ENCODE measurements at regions not wholly inside any gene's neighbourhood (a gene's known extent, or its start where the extent isn't known, plus 50 kb on each side); places are given as distances from the start of the nearest gene placed in this dataset.

DNA sequence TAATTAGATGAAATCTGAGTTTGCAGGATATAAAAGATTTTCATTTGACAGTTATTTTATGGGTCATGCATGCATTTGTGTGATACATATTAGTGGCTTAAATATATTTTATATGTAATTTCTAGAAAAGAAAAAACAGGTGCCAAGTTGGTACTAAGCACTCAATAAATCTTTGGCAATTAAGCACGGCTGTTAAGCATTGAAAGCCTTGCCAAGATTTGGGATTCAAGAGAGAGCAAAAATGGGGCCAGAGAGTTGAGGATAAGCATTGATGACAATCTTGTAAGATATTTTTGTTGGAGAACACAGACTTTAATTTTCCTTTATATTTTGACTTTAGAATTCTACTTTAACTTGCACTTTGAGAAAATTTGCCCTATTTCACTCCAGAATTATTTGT lies 249.8 kb upstream of the MAD2L1 start:
- Histone ChIP-seq H3K27ac (ENCODE audit: low read depth in 1 of 2, low read length in 1 of 2) (no peak overlapping the region), H3K36me3 (ENCODE audit: control insufficient read depth in 2 of 2, insufficient read depth in 2 of 2, low read length in 1 of 2) (no peaks in the 10 kb centered on the region), H3K9me3 (ENCODE audit: control insufficient read depth in 2 of 2, insufficient read depth in 1 of 2, low read length in 1 of 2) (no peaks in the 10 kb centered on the region), H3K27me3 (ENCODE audit: control insufficient read depth in 2 of 2, insufficient read depth in 1 of 2, low read length in 1 of 2) (no peaks in the 10 kb centered on the region), H3K4me3 (ENCODE audit: low read length in 2 of 2) (no peak overlapping the region), H3K4me1 (ENCODE audit: control insufficient read depth in 2 of 2, insufficient read depth in 2 of 2, low read length in 2 of 2) (no peaks in the 10 kb centered on the region)
- no peak for DNase-seq (ENCODE audit: low read depth in 6 of 9, low spot score in 9 of 9)
- 94% methylated on average over 1 of the region's 1 CpG for WGBS

DNA sequence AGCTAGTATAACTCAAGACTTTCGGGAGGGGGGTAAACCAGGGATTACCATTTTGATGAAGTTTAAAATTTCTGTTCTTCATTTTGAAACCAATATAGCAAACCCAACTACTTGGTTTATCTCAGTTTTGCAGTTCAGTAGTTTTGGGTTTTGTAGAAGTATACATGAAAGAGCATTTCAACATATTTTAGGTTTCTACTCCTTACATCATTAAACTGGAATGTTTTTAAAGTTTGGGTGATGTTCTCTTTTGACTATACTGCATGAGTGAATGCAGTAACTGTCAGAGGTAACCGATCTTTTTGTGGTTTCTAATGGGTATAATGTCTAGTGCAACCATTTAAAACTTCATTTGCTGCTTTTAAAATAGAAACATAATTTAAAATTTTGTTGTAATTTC lies 248.3 kb upstream of the MAD2L1 start:
- WGBS = 96% methylated on average over 2 of the region's 2 CpGs
- DNase-seq (ENCODE audit: low read depth in 6 of 9, low spot score in 9 of 9) = no peak
- H3K27ac ChIP-seq (ENCODE audit: low read depth in 1 of 2, low read length in 1 of 2) = no peak overlapping the region
- no peak overlapping the region for H3K4me3 ChIP-seq (ENCODE audit: low read length in 2 of 2)
- H3K36me3 ChIP-seq (ENCODE audit: control insufficient read depth in 2 of 2, insufficient read depth in 2 of 2, low read length in 1 of 2) = no peaks in the 10 kb centered on the region
- peaks cover 0 to 6% of the 10 kb centered on the region in 2 donors for H3K9me3 ChIP-seq (ENCODE audit: control insufficient read depth in 2 of 2, insufficient read depth in 1 of 2, low read length in 1 of 2)
- H3K4me1 ChIP-seq (ENCODE audit: control insufficient read depth in 2 of 2, insufficient read depth in 2 of 2, low read length in 2 of 2) = no peaks in the 10 kb centered on the region
- H3K27me3 ChIP-seq (ENCODE audit: control insufficient read depth in 2 of 2, insufficient read depth in 1 of 2, low read length in 1 of 2) = no peaks in the 10 kb centered on the region

DNA sequence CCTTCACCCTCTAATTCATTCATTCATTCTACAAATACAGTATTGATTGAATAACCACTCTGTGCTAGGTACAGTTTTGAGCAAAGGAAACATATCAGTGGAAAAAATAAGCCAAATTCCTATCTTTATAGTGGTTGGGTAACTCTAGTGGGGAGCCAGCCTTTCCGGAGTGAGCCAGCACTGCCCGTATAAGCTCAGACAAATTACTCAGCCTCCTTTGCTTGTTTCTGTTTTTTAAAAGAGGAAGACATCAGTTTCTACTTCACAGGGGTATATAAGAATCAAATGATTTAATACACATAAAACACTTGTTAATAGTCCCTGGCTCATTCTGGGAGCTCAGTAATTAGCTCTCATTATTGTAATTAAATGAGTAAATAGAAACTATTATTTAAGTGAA lies 238.2 kb upstream of the MAD2L1 start:
- H3K36me3 ChIP-seq (ENCODE audit: control insufficient read depth in 2 of 2, insufficient read depth in 2 of 2, low read length in 1 of 2) = no peaks in the 10 kb centered on the region
- H3K9me3 ChIP-seq (ENCODE audit: control insufficient read depth in 2 of 2, insufficient read depth in 1 of 2, low read length in 1 of 2) = no peaks in the 10 kb centered on the region
- H3K27me3 ChIP-seq (ENCODE audit: control insufficient read depth in 2 of 2, insufficient read depth in 1 of 2, low read length in 1 of 2) = no peaks in the 10 kb centered on the region
- no peaks in the 10 kb centered on the region for H3K4me1 ChIP-seq (ENCODE audit: control insufficient read depth in 2 of 2, insufficient read depth in 2 of 2, low read length in 2 of 2)
- WGBS = 66% methylated on average over 2 of the region's 2 CpGs
- no peak overlapping the region for H3K4me3 ChIP-seq (ENCODE audit: low read length in 2 of 2)
- H3K27ac ChIP-seq (ENCODE audit: low read depth in 1 of 2, low read length in 1 of 2) = no peak overlapping the region
- DNase-seq (ENCODE audit: low read depth in 6 of 9, low spot score in 9 of 9) = no peak

DNA sequence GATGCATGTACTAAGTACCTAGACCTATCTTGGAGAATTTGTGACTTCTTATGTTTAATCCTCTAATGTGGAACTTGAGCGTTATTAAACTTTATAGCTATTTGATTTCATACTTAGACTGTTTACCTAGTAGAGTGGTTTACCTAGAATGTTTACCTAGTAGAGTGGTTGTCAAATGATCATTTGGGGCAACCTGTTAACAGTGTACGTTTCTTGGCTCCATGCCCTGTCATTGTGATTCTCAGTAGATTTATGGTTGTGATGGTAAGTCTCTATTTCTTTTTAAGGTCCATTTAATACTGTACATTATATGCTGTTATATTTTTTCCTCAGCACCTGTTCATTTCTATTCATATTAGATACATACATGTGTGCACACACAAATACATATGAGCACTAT lies 233.0 kb upstream of the MAD2L1 start:
- no peaks in the 10 kb centered on the region for H3K36me3 ChIP-seq (ENCODE audit: control insufficient read depth in 2 of 2, insufficient read depth in 2 of 2, low read length in 1 of 2)
- WGBS = 91% methylated on average over 2 of the region's 2 CpGs
- no peak overlapping the region for H3K27ac ChIP-seq (ENCODE audit: low read depth in 1 of 2, low read length in 1 of 2)
- no peaks in the 10 kb centered on the region for H3K27me3 ChIP-seq (ENCODE audit: control insufficient read depth in 2 of 2, insufficient read depth in 1 of 2, low read length in 1 of 2)
- no peak overlapping the region for H3K4me3 ChIP-seq (ENCODE audit: low read length in 2 of 2)
- DNase-seq (ENCODE audit: low read depth in 6 of 9, low spot score in 9 of 9) = no peak
- H3K9me3 ChIP-seq (ENCODE audit: control insufficient read depth in 2 of 2, insufficient read depth in 1 of 2, low read length in 1 of 2) = no peaks in the 10 kb centered on the region
- H3K4me1 ChIP-seq (ENCODE audit: control insufficient read depth in 2 of 2, insufficient read depth in 2 of 2, low read length in 2 of 2) = no peaks in the 10 kb centered on the region

DNA sequence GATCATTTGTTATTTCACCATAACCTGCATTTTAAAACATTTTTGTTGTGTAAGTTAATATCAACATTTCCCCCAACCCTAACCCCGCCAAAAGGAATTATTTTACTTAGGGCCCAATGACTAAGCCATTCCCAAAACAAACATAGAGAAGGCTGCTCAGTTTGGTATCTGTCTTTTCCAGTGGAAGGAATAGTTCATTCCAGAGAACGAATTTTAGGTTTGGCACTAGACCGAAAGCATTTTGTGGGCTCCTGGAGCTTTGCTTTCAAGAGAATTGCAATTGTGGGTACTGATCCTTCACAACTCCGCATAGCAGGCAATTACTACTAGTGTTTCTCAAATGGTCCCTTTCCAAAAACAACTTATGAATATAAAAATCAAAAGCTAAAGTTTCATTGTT lies 226.7 kb upstream of the MAD2L1 start:
- no peak for DNase-seq (ENCODE audit: low read depth in 6 of 9, low spot score in 9 of 9)
- WGBS = 88% methylated on average over 4 of the region's 4 CpGs
- no peaks in the 10 kb centered on the region for H3K27me3 ChIP-seq (ENCODE audit: control insufficient read depth in 2 of 2, insufficient read depth in 1 of 2, low read length in 1 of 2)
- no peaks in the 10 kb centered on the region for H3K4me1 ChIP-seq (ENCODE audit: control insufficient read depth in 2 of 2, insufficient read depth in 2 of 2, low read length in 2 of 2)
- no peaks in the 10 kb centered on the region for H3K36me3 ChIP-seq (ENCODE audit: control insufficient read depth in 2 of 2, insufficient read depth in 2 of 2, low read length in 1 of 2)
- H3K4me3 ChIP-seq (ENCODE audit: low read length in 2 of 2) = no peak overlapping the region
- H3K9me3 ChIP-seq (ENCODE audit: control insufficient read depth in 2 of 2, insufficient read depth in 1 of 2, low read length in 1 of 2) = no peaks in the 10 kb centered on the region
- H3K27ac ChIP-seq (ENCODE audit: low read depth in 1 of 2, low read length in 1 of 2) = no peak overlapping the region

DNA sequence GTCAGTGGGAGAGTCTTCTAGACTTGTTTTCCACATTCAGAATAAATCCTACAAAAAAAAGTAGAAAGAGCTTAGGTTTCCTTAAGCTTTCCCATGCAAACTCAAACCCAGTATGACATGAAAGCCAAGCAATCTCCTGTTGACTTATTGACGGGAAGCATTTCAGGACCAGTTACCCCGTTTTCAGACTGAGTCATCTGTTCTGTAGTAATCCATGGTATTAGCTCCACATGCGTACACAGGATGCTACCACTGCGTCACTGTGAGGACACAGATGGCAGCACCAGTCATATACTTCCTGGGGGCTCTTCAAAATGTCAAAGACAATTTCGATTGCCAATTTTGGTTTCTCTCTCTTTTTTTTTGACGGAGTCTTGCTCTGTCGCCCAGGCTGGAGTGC lies 224.9 kb upstream of the MAD2L1 start:
- DNase-seq (ENCODE audit: low read depth in 6 of 9, low spot score in 9 of 9) = no peak
- no peaks in the 10 kb centered on the region for H3K9me3 ChIP-seq (ENCODE audit: control insufficient read depth in 2 of 2, insufficient read depth in 1 of 2, low read length in 1 of 2)
- no peaks in the 10 kb centered on the region for H3K4me1 ChIP-seq (ENCODE audit: control insufficient read depth in 2 of 2, insufficient read depth in 2 of 2, low read length in 2 of 2)
- no peaks in the 10 kb centered on the region for H3K36me3 ChIP-seq (ENCODE audit: control insufficient read depth in 2 of 2, insufficient read depth in 2 of 2, low read length in 1 of 2)
- no peaks in the 10 kb centered on the region for H3K27me3 ChIP-seq (ENCODE audit: control insufficient read depth in 2 of 2, insufficient read depth in 1 of 2, low read length in 1 of 2)
- H3K27ac ChIP-seq (ENCODE audit: low read depth in 1 of 2, low read length in 1 of 2) = no peak overlapping the region
- H3K4me3 ChIP-seq (ENCODE audit: low read length in 2 of 2) = no peak overlapping the region
- 95% methylated on average over 7 of the region's 7 CpGs for WGBS

DNA sequence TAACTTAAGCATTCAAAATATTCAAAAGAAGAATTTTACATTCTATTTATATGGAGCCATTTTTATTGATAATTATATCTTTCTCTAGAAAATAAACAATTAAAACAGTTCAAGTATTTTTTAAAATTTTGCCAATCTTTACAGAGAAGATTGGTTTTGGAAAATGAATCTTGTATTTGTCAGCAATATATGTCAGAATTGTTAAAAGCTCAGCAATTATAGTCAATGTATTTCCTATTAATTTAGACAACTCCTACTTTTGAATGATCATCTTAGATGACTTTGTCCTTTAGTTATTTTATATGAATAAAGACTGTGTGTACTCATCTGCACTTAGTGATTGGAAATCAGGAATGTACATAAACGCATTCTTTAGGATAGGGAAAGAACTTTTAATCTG lies 223.9 kb upstream of the MAD2L1 start:
- Histone ChIP-seq H3K4me3 (ENCODE audit: low read length in 2 of 2) (no peak overlapping the region), H3K36me3 (ENCODE audit: control insufficient read depth in 2 of 2, insufficient read depth in 2 of 2, low read length in 1 of 2) (no peaks in the 10 kb centered on the region), H3K9me3 (ENCODE audit: control insufficient read depth in 2 of 2, insufficient read depth in 1 of 2, low read length in 1 of 2) (no peaks in the 10 kb centered on the region), H3K27me3 (ENCODE audit: control insufficient read depth in 2 of 2, insufficient read depth in 1 of 2, low read length in 1 of 2) (no peaks in the 10 kb centered on the region), H3K27ac (ENCODE audit: low read depth in 1 of 2, low read length in 1 of 2) (no peak overlapping the region), H3K4me1 (ENCODE audit: control insufficient read depth in 2 of 2, insufficient read depth in 2 of 2, low read length in 2 of 2) (no peaks in the 10 kb centered on the region)
- 93% methylated on average over 1 of the region's 1 CpG for WGBS
- no peak for DNase-seq (ENCODE audit: low read depth in 6 of 9, low spot score in 9 of 9)

DNA sequence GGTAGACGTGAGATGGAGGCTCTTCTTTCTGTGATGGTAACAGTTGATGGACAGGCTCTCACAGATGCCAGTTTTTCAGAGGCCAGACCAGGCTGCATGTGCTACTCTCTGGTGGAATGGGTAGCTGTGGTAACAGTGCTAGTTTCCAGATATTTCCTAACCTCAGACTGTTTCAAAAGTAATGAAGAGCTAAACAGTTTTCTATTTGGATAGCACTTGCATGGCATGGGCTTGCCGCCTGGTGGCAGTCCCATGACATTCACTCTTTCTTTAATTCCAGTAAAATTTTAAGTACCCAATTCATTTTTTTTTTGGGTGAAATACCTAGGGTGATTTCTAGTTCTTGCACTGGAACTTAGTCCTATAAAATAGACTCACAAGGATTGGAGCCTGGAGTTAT lies 220.2 kb upstream of the MAD2L1 start:
- H3K4me1 ChIP-seq (ENCODE audit: control insufficient read depth in 2 of 2, insufficient read depth in 2 of 2, low read length in 2 of 2) = no peaks in the 10 kb centered on the region
- H3K27me3 ChIP-seq (ENCODE audit: control insufficient read depth in 2 of 2, insufficient read depth in 1 of 2, low read length in 1 of 2) = no peaks in the 10 kb centered on the region
- no peak for DNase-seq (ENCODE audit: low read depth in 6 of 9, low spot score in 9 of 9)
- H3K36me3 ChIP-seq (ENCODE audit: control insufficient read depth in 2 of 2, insufficient read depth in 2 of 2, low read length in 1 of 2) = no peaks in the 10 kb centered on the region
- no peak overlapping the region for H3K4me3 ChIP-seq (ENCODE audit: low read length in 2 of 2)
- 90% methylated on average over 2 of the region's 2 CpGs for WGBS
- no peak overlapping the region for H3K27ac ChIP-seq (ENCODE audit: low read depth in 1 of 2, low read length in 1 of 2)
- no peaks in the 10 kb centered on the region for H3K9me3 ChIP-seq (ENCODE audit: control insufficient read depth in 2 of 2, insufficient read depth in 1 of 2, low read length in 1 of 2)

DNA sequence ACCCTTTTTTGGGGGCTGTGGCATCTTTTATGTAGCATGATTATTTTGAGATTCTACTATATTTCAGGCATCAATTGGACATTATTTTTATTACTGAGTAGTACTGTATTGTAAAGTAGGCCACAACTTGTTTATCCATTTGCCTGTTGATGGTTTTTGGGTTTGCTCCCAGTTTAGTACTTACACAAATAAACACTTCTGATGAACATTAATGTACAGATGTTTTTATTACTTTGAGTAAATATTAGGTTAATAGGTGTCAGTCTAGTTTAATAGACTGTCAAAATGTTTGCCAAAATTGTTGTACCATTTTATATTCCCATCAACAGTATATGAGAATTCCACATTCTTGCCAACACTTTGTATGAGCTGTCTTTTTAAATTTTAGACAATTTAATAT lies 214.9 kb upstream of the MAD2L1 start:
- no peak overlapping the region for H3K27ac ChIP-seq (ENCODE audit: low read depth in 1 of 2, low read length in 1 of 2)

DNA sequence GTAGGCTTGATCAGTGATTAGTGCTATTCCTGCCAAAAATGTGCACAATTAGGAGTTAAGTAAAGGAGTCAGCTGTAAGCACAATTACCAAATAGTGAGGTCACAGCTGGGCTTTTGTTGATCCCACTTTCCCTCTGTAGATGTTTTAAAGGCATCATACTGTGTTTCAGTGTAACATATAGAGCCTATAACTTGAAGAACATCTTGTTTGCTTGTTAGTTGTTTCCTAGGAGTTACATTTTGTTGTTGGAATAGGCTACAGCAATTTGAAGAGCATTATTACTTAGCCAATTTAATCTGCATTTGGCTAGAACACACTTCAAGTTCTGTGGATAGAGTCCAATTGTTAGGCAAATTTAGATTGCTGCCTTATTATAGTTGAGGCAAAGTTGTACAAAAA lies 210.7 kb upstream of the MAD2L1 start:
- Histone ChIP-seq H3K36me3 (ENCODE audit: control insufficient read depth in 2 of 2, insufficient read depth in 2 of 2, low read length in 1 of 2) (no peaks in the 10 kb centered on the region), H3K4me3 (ENCODE audit: low read length in 2 of 2) (no peak overlapping the region), H3K4me1 (ENCODE audit: control insufficient read depth in 2 of 2, insufficient read depth in 2 of 2, low read length in 2 of 2) (no peaks in the 10 kb centered on the region), H3K27me3 (ENCODE audit: control insufficient read depth in 2 of 2, insufficient read depth in 1 of 2, low read length in 1 of 2) (no peaks in the 10 kb centered on the region), H3K9me3 (ENCODE audit: control insufficient read depth in 2 of 2, insufficient read depth in 1 of 2, low read length in 1 of 2) (no peaks in the 10 kb centered on the region), H3K27ac (ENCODE audit: low read depth in 1 of 2, low read length in 1 of 2) (no peak overlapping the region)
- no peak for DNase-seq (ENCODE audit: low read depth in 6 of 9, low spot score in 9 of 9)

More for the DNA sequence above, 214.9 kb upstream of the MAD2L1 start:
- Histone ChIP-seq H3K36me3 (ENCODE audit: control insufficient read depth in 2 of 2, insufficient read depth in 2 of 2, low read length in 1 of 2) (no peaks in the 10 kb centered on the region), H3K9me3 (ENCODE audit: control insufficient read depth in 2 of 2, insufficient read depth in 1 of 2, low read length in 1 of 2) (no peaks in the 10 kb centered on the region), H3K27me3 (ENCODE audit: control insufficient read depth in 2 of 2, insufficient read depth in 1 of 2, low read length in 1 of 2) (no peaks in the 10 kb centered on the region), H3K4me1 (ENCODE audit: control insufficient read depth in 2 of 2, insufficient read depth in 2 of 2, low read length in 2 of 2) (no peaks in the 10 kb centered on the region), H3K4me3 (ENCODE audit: low read length in 2 of 2) (no peak overlapping the region)
- DNase-seq (ENCODE audit: low read depth in 6 of 9, low spot score in 9 of 9) = no peak
